PFSK-1 (cell line): ENCODE measurements at regions not wholly inside any gene's neighbourhood (a gene's known extent, or its start where the extent isn't known, plus 50 kb on each side); places are given as distances from the start of the nearest gene placed in this dataset.

Experiments used
- POLR2AphosphoS5 ChIP-seq: IDR thresholded peaks from 2 replicates; pipeline ENCODE4 v1.6.1; 2012; ENCODE audit warnings: low read depth, mild to moderate bottlenecking, control low read depth, low read length, moderate library complexity
- REST ChIP-seq, 2 experiments: IDR thresholded peaks; 2 replicates each; pipeline versions ENCODE4 v1.6.1 to v1.8.0; 2011 to 2012; ENCODE audit warnings: low read depth in 2 of 2, low read length in 2 of 2, control low read depth in 1 of 2, inconsistent platforms in 1 of 2, mild to moderate bottlenecking in 1 of 2, moderate library complexity in 1 of 2; ENCODE audit not compliant: insufficient read depth in 1 of 2
- SIN3A ChIP-seq: IDR thresholded peaks from 2 replicates; pipeline ENCODE4 v1.6.1; 2012; ENCODE audit warnings: mild to moderate bottlenecking, low read length, moderate library complexity, borderline replicate concordance; ENCODE audit not compliant: insufficient read depth
- TAF1 ChIP-seq: IDR thresholded peaks from 2 replicates; pipeline ENCODE4 v1.6.1; 2012; ENCODE audit warnings: low read length, control low read depth, borderline replicate concordance; ENCODE audit not compliant: insufficient read depth

- TF ChIP-seq TAF1: no peak
- no peak for TF ChIP-seq REST (IDR thresholded peaks at IDR 0.05; ENCODE audit: insufficient read depth in 1 of 2, low read depth in 2 of 2, low read length in 2 of 2)
- no peak for TF ChIP-seq POLR2AphosphoS5
- TF ChIP-seq SIN3A: no peak
Measured at GRCh38 chr2:64848363-64848762, 140.8 kb upstream of the SLC1A4 start.
